Naive thymus-derived CD8-positive, alpha-beta T cell (primary cell): ENCODE measurements at regions not wholly inside any gene's neighbourhood (a gene's known extent, or its start where the extent isn't known, plus 50 kb on each side); places are given as distances from the start of the nearest gene placed in this dataset.
A peak's percentile ranks its signal among the peaks of the same experiment; 100 is the strongest.
"Not testable (repeated sequence)": the region's sequence is repeated elsewhere in the genome, so short reads cannot be mapped to it uniquely, and the experiment has no call there.

Experiments
- ATAC-seq, 2 donors: fragments of 150-1000 bp; cut with Tn5 transposase in 1 of 2; sonication (Bioruptor Pico), chemical (Tn5 transposase) in 1 of 2; 1 replicate in 1 of 2; 2 replicates in 1 of 2; pipeline ENCODE4 v1.10.0; 2021; ENCODE audit warnings: mild to moderate bottlenecking in 2 of 2, moderate library complexity in 2 of 2
- POLR2A ChIA-PET: fragments of 350-600 bp; sonication (Branson Sonifier 250); formaldehyde crosslinking; loops from one replicate; lab custom pipeline; 2021; ENCODE audit warnings: antibody characterized with exemption; lab: Charles Lee
- DNase-seq, 10 donors: peaks; one replicate each; pipeline versions ENCODE4 v3.0.0 to v3.0.0-alpha.2; 2020 to 2022
- H3K27ac Mint-ChIP-seq, 10 donors: one replicate each; pipeline ENCODE4 v1.8.0; 2020 to 2022; ENCODE audit warnings: mild to moderate bottlenecking in 10 of 10, mixed read lengths in 10 of 10, moderate library complexity in 4 of 10, inconsistent platforms in 1 of 10
- H3K27me3 Mint-ChIP-seq, 5 donors: one replicate each; pipeline ENCODE4 v1.8.0; 2021 to 2022; ENCODE audit warnings: mixed read lengths in 5 of 5
- H3K36me3 Mint-ChIP-seq, 3 donors: one replicate each; pipeline ENCODE4 v1.8.0; 2020 to 2022; ENCODE audit warnings: mixed read lengths in 3 of 3, mild to moderate bottlenecking in 2 of 3, inconsistent platforms in 1 of 3
- H3K4me1 Mint-ChIP-seq, 4 donors: one replicate each; pipeline ENCODE4 v1.8.0; 2021 to 2022; ENCODE audit warnings: mixed read lengths in 4 of 4
- H3K4me3 Mint-ChIP-seq, 10 donors: one replicate each; pipeline ENCODE4 v1.8.0; 2020 to 2022; ENCODE audit warnings: mild to moderate bottlenecking in 10 of 10, mixed read lengths in 10 of 10, moderate library complexity in 6 of 10, inconsistent platforms in 1 of 10
- H3K9me3 Mint-ChIP-seq, 9 donors: one replicate each; pipeline ENCODE4 v1.8.0; 2020 to 2022; ENCODE audit warnings: mixed read lengths in 9 of 9, mild to moderate bottlenecking in 3 of 9, inconsistent platforms in 1 of 9, moderate library complexity in 1 of 9

- H3K36me3 Mint-ChIP-seq, POLR2A ChIA-PET, H3K27me3 Mint-ChIP-seq, ATAC-seq, H3K9me3 Mint-ChIP-seq: not testable (repeated sequence)
- DNase-seq: peak in 2 of 10 donors; percentile 12 to 24
- Mint-ChIP-seq H3K4me3 (peak overlapping the region in 9 of 10 donors; percentile 46 to 75 (median 65)), H3K4me1 (peaks cover 3 to 16% (median 10%) of the 10 kb centered on the region in 4 donors), H3K27ac (peak overlapping the region; percentile 73 to 93 (median 89))
These were observed 54.1 kb upstream of the NBPF9 start for GRCh38 chr1:149157409-149157808.

- Mint-ChIP-seq H3K4me3 (peak overlapping the region in 3 of 10 donors; percentile 10 to 36 (median 14)), H3K4me1 (peaks cover 3 to 16% (median 10%) of the 10 kb centered on the region in 4 donors), H3K27ac (peak overlapping the region in 6 of 10 donors; percentile 11 to 70 (median 52))
- H3K27me3 Mint-ChIP-seq, H3K36me3 Mint-ChIP-seq, ATAC-seq, DNase-seq, H3K9me3 Mint-ChIP-seq, POLR2A ChIA-PET: not testable (repeated sequence)
These were observed 55.0 kb upstream of the NBPF9 start for GRCh38 chr1:149158308-149158707.

GRCh38 chr1:149163063-149163444 is 59.7 kb upstream of the NBPF9 start:
- DNase-seq, H3K36me3 Mint-ChIP-seq, POLR2A ChIA-PET, H3K4me3 Mint-ChIP-seq, H3K9me3 Mint-ChIP-seq, H3K27me3 Mint-ChIP-seq, H3K27ac Mint-ChIP-seq: not testable (repeated sequence)
- H3K4me1 Mint-ChIP-seq: peaks cover 3 to 13% (median 9%) of the 10 kb centered on the region in 4 donors
- ATAC-seq: peak; percentile 90 to 91

- POLR2A ChIA-PET, ATAC-seq, H3K4me1 Mint-ChIP-seq, H3K9me3 Mint-ChIP-seq, H3K36me3 Mint-ChIP-seq, H3K27me3 Mint-ChIP-seq: not testable (repeated sequence)
- DNase-seq: peak in 7 of 10 donors; percentile 19 to 60 (median 41)
- H3K27ac Mint-ChIP-seq: peak overlapping the region in 6 of 10 donors; percentile 43 to 97 (median 82)
- H3K4me3 Mint-ChIP-seq: peak overlapping the region in 5 of 10 donors; percentile 72 to 92 (median 82)
These were observed 71.4 kb upstream of the NBPF9 start for GRCh38 chr1:149174765-149175164.

GRCh38 chr1:149175812-149176211 is 72.5 kb upstream of the NBPF9 start:
- peak overlapping the region in 5 of 10 donors; percentile 36 to 93 (median 81) for H3K27ac Mint-ChIP-seq
- peak in 3 of 10 donors; percentile 4 to 22 (median 11) for DNase-seq
- POLR2A ChIA-PET, ATAC-seq, H3K36me3 Mint-ChIP-seq, H3K27me3 Mint-ChIP-seq, H3K9me3 Mint-ChIP-seq, H3K4me1 Mint-ChIP-seq: not testable (repeated sequence)
- H3K4me3 Mint-ChIP-seq: peak overlapping the region in 8 of 10 donors; percentile 1 to 87 (median 52)

- H3K9me3 Mint-ChIP-seq, H3K4me1 Mint-ChIP-seq, H3K27me3 Mint-ChIP-seq, H3K36me3 Mint-ChIP-seq, ATAC-seq, POLR2A ChIA-PET: not testable (repeated sequence)
- H3K4me3 Mint-ChIP-seq: peak overlapping the region; percentile 72 to 94 (median 88)
- peak overlapping the region; percentile 67 to 97 (median 95) for H3K27ac Mint-ChIP-seq
- peak; percentile 59 to 89 (median 72) for DNase-seq
These were observed 73.3 kb upstream of the NBPF9 start for GRCh38 chr1:149176453-149177316.

- DNase-seq, H3K27me3 Mint-ChIP-seq, ATAC-seq, H3K36me3 Mint-ChIP-seq, POLR2A ChIA-PET, H3K4me1 Mint-ChIP-seq, H3K9me3 Mint-ChIP-seq: not testable (repeated sequence)
- peak overlapping the region in 1 of 10 donors; percentile 36 for H3K27ac Mint-ChIP-seq
- H3K4me3 Mint-ChIP-seq: peak overlapping the region in 1 of 10 donors; percentile 37
These were observed 87.4 kb upstream of the NBPF9 start for GRCh38 chr1:149190742-149191141.

GRCh38 chr1:149196651-149197050 is 93.3 kb upstream of the NBPF9 start:
- ATAC-seq, DNase-seq, H3K9me3 Mint-ChIP-seq, H3K36me3 Mint-ChIP-seq, H3K4me3 Mint-ChIP-seq, H3K27me3 Mint-ChIP-seq, POLR2A ChIA-PET: not testable (repeated sequence)
- Mint-ChIP-seq H3K4me1 (peaks cover 6 to 23% (median 11%) of the 10 kb centered on the region in 4 donors), H3K27ac (peak overlapping the region in 1 of 10 donors; percentile 6)

GRCh38 chr1:149200567-149200966 is 97.2 kb upstream of the NBPF9 start:
- ATAC-seq, POLR2A ChIA-PET, H3K9me3 Mint-ChIP-seq, H3K27ac Mint-ChIP-seq, H3K27me3 Mint-ChIP-seq, H3K36me3 Mint-ChIP-seq, H3K4me3 Mint-ChIP-seq, DNase-seq: not testable (repeated sequence)
- peaks cover 6 to 22% (median 11%) of the 10 kb centered on the region in 4 donors for H3K4me1 Mint-ChIP-seq

- peaks cover 0 to 13% (median 6%) of the 10 kb centered on the region in 4 donors for H3K4me1 Mint-ChIP-seq
- H3K27ac Mint-ChIP-seq, H3K27me3 Mint-ChIP-seq, H3K9me3 Mint-ChIP-seq, DNase-seq, POLR2A ChIA-PET, ATAC-seq, H3K4me3 Mint-ChIP-seq, H3K36me3 Mint-ChIP-seq: not testable (repeated sequence)
These were observed 98.9 kb upstream of the NBPF9 start for GRCh38 chr1:149202283-149202682.

GRCh38 chr1:149204396-149204795 is 101.0 kb upstream of the NBPF9 start:
- DNase-seq: not testable (repeated sequence)

GRCh38 chr1:149208836-149209235 is 105.5 kb upstream of the NBPF9 start:
- POLR2A ChIA-PET, H3K27ac Mint-ChIP-seq, H3K9me3 Mint-ChIP-seq, H3K4me3 Mint-ChIP-seq, DNase-seq, H3K4me1 Mint-ChIP-seq, H3K36me3 Mint-ChIP-seq, H3K27me3 Mint-ChIP-seq: not testable (repeated sequence)
- ATAC-seq: peak in 1 of 2 donors; percentile 23

More at GRCh38 chr1:149204396-149204795, 101.0 kb upstream of the NBPF9 start:
- ATAC-seq, H3K9me3 Mint-ChIP-seq, POLR2A ChIA-PET, H3K27ac Mint-ChIP-seq, H3K27me3 Mint-ChIP-seq, H3K4me3 Mint-ChIP-seq, H3K36me3 Mint-ChIP-seq: not testable (repeated sequence)
- peaks cover 0 to 10% (median 3%) of the 10 kb centered on the region in 4 donors for H3K4me1 Mint-ChIP-seq

- H3K4me3 Mint-ChIP-seq, POLR2A ChIA-PET, DNase-seq, H3K36me3 Mint-ChIP-seq, H3K9me3 Mint-ChIP-seq, ATAC-seq, H3K4me1 Mint-ChIP-seq, H3K27me3 Mint-ChIP-seq, H3K27ac Mint-ChIP-seq: not testable (repeated sequence)
These were observed 108.5 kb upstream of the NBPF9 start for GRCh38 chr1:149211757-149212420.
